SK-N-SH (cell line): ENCODE measurements at regions not wholly inside any gene's neighbourhood (a gene's known extent, or its start where the extent isn't known, plus 50 kb on each side); places are given as distances from the start of the nearest gene placed in this dataset.

ENCODE experiments used
- CTCF ChIA-PET: fragments of 300-600, 350-600 bp; formaldehyde crosslinking; extraction: SDS; loops from one replicate; lab custom pipeline; 2021; lab: Yijun Ruan, JAX
- POLR2A ChIA-PET: fragments of 350-600 bp; sonication (Branson Sonifier 250); formaldehyde crosslinking; extraction: SDS; loops from one replicate; lab custom pipeline; 2020; ENCODE audit warnings: antibody characterized with exemption, inconsistent platforms; lab: Yijun Ruan, JAX
- DNase-seq: peaks from one replicate; pipeline ENCODE4 v3.0.0; 2012
- H2AFZ ChIP-seq: fragments of 200-600 bp; sonication (generic); 2 replicates; pipeline ENCODE4 v1.8.1; 2016; ENCODE audit warnings: antibody characterized with exemption, mild to moderate bottlenecking, low read depth
- H3F3A ChIP-seq: fragments of 200-600 bp; sonication (generic); replicated peaks from 2 replicates; pipeline ENCODE3; 2016; ENCODE audit warnings: antibody characterized with exemption, mild to moderate bottlenecking; ENCODE audit not compliant: insufficient read depth
- H3K27ac ChIP-seq, 2 experiments: fragments of 200-500 bp in 1 of 2; fragments of 200-600 bp in 1 of 2; sonication (Bioruptor generic) in 1 of 2; sonication (generic), shearing (Covaris generic) in 1 of 2; 2 replicates each; pipeline versions ENCODE4 v1.5.1 to v1.6.1; 2014 to 2016; ENCODE audit warnings: low read depth in 2 of 2, inconsistent platforms in 1 of 2, low read length in 1 of 2, mild to moderate bottlenecking in 1 of 2, mixed read lengths in 1 of 2
- H3K27me3 ChIP-seq: fragments of 200-600 bp; sonication (generic), shearing (Covaris generic); 2 replicates; pipeline ENCODE4 v1.6.1; 2016; ENCODE audit warnings: mixed run types; ENCODE audit not compliant: insufficient read depth
- H3K36me3 ChIP-seq, 2 experiments: fragments of 200-500 bp in 1 of 2; fragments of 200-600 bp in 1 of 2; sonication (Bioruptor generic) in 1 of 2; sonication (generic) in 1 of 2; replicated peaks in 1 of 2; 2 replicates each; pipeline versions ENCODE3 to v1.5.1; 2014 to 2016; ENCODE audit warnings: low read length in 1 of 2, mild to moderate bottlenecking in 1 of 2; ENCODE audit not compliant: insufficient read depth in 2 of 2, control insufficient read depth in 1 of 2
- H3K4me1 ChIP-seq, 2 experiments: fragments of 200-500 bp in 1 of 2; fragments of 200-600 bp in 1 of 2; sonication (Bioruptor generic) in 1 of 2; sonication (generic), shearing (Covaris generic) in 1 of 2; 2 replicates each; pipeline versions ENCODE4 v1.5.1 to v1.6.1; 2014 to 2016; ENCODE audit warnings: low read depth in 1 of 2, low read length in 1 of 2, mixed run types in 1 of 2; ENCODE audit not compliant: insufficient read depth in 2 of 2, control insufficient read depth in 1 of 2
- H3K4me2 ChIP-seq: fragments of 200-600 bp; sonication (generic), shearing (Covaris generic); 2 replicates; pipeline ENCODE4 v1.6.1; 2017; ENCODE audit warnings: mixed run types
- H3K4me3 ChIP-seq, 2 experiments: fragments of 200-500 bp in 1 of 2; fragments of 200-600 bp in 1 of 2; sonication (Bioruptor generic) in 1 of 2; sonication (generic), shearing (Covaris generic) in 1 of 2; 2 replicates each; pipeline versions ENCODE4 v1.5.1 to v1.8.1; 2014 to 2016; ENCODE audit warnings: low read depth in 2 of 2, inconsistent platforms in 1 of 2, low read length in 1 of 2, mild to moderate bottlenecking in 1 of 2, mixed read lengths in 1 of 2, moderate library complexity in 1 of 2
- H3K79me2 ChIP-seq: fragments of 200-600 bp; sonication (generic); 2 replicates; pipeline ENCODE4 v1.8.1; 2017; ENCODE audit warnings: mild to moderate bottlenecking; ENCODE audit not compliant: insufficient read depth
- H3K9ac ChIP-seq: fragments of 200-600 bp; sonication (generic); 2 replicates; pipeline ENCODE4 v1.6.1; 2017; ENCODE audit warnings: mixed run types
- H3K9me2 ChIP-seq: fragments of 200-600 bp; sonication (generic); 2 replicates; pipeline ENCODE4 v1.6.1; 2017; ENCODE audit warnings: mixed run types
- H3K9me3 ChIP-seq: fragments of 200-600 bp; sonication (generic); 2 replicates; pipeline ENCODE4 v1.6.1; 2017; ENCODE audit warnings: mixed run types, mild to moderate bottlenecking, moderate library complexity
- H4K20me1 ChIP-seq: fragments of 200-600 bp; sonication (generic); 2 replicates; pipeline ENCODE4 v1.6.1; 2017; ENCODE audit warnings: mild to moderate bottlenecking, mixed run types; ENCODE audit not compliant: insufficient read depth
- CHD2 ChIP-seq: fragments of 150-350 bp; IDR thresholded peaks from 2 replicates; pipeline ENCODE4 v1.6.1; 2018; ENCODE audit warnings: low read length; ENCODE audit not compliant: partially characterized antibody
- EP300 ChIP-seq, 2 experiments: IDR thresholded peaks; 2 replicates each; pipeline versions ENCODE4 v1.4.0 to v1.6.1; 2012; ENCODE audit warnings: borderline replicate concordance in 1 of 2, low read depth in 1 of 2, low read length in 1 of 2
- EZH2phosphoT487 ChIP-seq: fragments of 200-600 bp; sonication (generic); IDR thresholded peaks from 2 replicates; pipeline ENCODE4 v1.6.1; 2017; ENCODE audit warnings: low read depth, mixed run types, mild to moderate bottlenecking, antibody characterized with exemption, moderate library complexity, borderline replicate concordance
- FOSL2 ChIP-seq: IDR thresholded peaks from 2 replicates; pipeline ENCODE4 v1.4.0; 2012; ENCODE audit warnings: low read depth, mild to moderate bottlenecking, moderate library complexity, borderline replicate concordance
- FOXJ3 ChIP-seq: sonication (generic); formaldehyde crosslinking; IDR thresholded peaks from 2 replicates; pipeline ENCODE4 v1.5.1; 2020; ENCODE audit warnings: mild to moderate bottlenecking, missing genetic modification reagents
- FOXM1 ChIP-seq: IDR thresholded peaks from 2 replicates; pipeline ENCODE4 v1.4.0; 2012; ENCODE audit warnings: low read depth, mild to moderate bottlenecking
- MEF2A ChIP-seq: IDR thresholded peaks from 2 replicates; pipeline ENCODE4 v1.4.0; 2012; ENCODE audit warnings: low read depth, borderline replicate concordance
- NFIC ChIP-seq: IDR thresholded peaks from 2 replicates; pipeline ENCODE4 v1.4.0; 2012; ENCODE audit warnings: borderline replicate concordance
- NRF1 ChIP-seq: IDR thresholded peaks from 2 replicates; pipeline ENCODE4 v1.6.1; 2012; ENCODE audit warnings: low read depth, mild to moderate bottlenecking, low read length
- RCOR1 ChIP-seq: fragments of 150-350 bp; IDR thresholded peaks from 2 replicates; pipeline ENCODE4 v1.6.1; 2017; ENCODE audit warnings: antibody characterized with exemption, low read length
- SMC3 ChIP-seq: IDR thresholded peaks from 2 replicates; pipeline ENCODE4 v1.6.1; 2012; ENCODE audit warnings: low read depth, low read length, improper control_type of control experiment
- TAF1 ChIP-seq: IDR thresholded peaks from 2 replicates; pipeline ENCODE4 v1.6.1; 2012; ENCODE audit warnings: low read depth, mild to moderate bottlenecking, low read length, moderate library complexity, borderline replicate concordance
- TEAD4 ChIP-seq: IDR thresholded peaks from 2 replicates; pipeline ENCODE4 v1.4.0; 2012; ENCODE audit warnings: mild to moderate bottlenecking, borderline replicate concordance; ENCODE audit not compliant: insufficient read depth
- WGBS: methylation state at CpG from one replicate; pipeline ENCODE4 v1.1.6; 2017; ENCODE audit warnings: low lambda C conversion rate; 5-methylcytosine and 5-hydroxymethylcytosine counted together
- TF ChIP-seq, protein P1 (sequence below): fragments of 200-600 bp; sonication (generic); IDR thresholded peaks from 2 replicates; pipeline ENCODE4 v1.6.1; 2017; ENCODE audit warnings: antibody characterized with exemption, mild to moderate bottlenecking, moderate library complexity
- TF ChIP-seq, protein P2 (sequence below): fragments of 150-350 bp; IDR thresholded peaks from 2 replicates; pipeline ENCODE4 v1.6.1; 2017; ENCODE audit warnings: antibody characterized with exemption, low read length, low read depth, borderline replicate concordance
- TF ChIP-seq, protein P3 (sequence below): IDR thresholded peaks from 2 replicates; pipeline ENCODE4 v1.4.0; 2012; ENCODE audit warnings: low read depth
- TF ChIP-seq, protein P4 (sequence below): fragments of 150-350 bp; IDR thresholded peaks from 2 replicates; pipeline ENCODE4 v1.6.1; 2016; ENCODE audit warnings: mild to moderate bottlenecking, low read depth, low read length

DNA sequence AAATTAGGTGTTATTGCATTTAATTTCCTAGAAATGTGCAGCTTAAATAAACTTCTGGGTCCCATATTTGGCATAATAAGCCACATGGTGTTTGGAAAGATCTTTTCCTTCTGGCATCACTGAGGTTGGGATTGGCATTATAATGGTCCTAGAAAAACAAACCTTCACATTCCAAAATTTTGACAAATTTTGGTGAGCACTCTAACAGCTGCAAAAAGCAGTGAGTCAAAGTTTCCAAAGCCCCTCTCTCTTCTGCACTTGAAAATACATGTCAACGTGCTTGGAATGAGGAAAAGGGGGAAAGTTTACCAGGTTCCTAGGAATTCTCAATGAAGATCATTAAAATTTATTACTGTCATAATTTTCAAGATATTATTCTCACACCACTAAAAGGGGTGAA, 77.8 kb upstream of the STK17B start:
- TF ChIP-seq, protein P1, sequence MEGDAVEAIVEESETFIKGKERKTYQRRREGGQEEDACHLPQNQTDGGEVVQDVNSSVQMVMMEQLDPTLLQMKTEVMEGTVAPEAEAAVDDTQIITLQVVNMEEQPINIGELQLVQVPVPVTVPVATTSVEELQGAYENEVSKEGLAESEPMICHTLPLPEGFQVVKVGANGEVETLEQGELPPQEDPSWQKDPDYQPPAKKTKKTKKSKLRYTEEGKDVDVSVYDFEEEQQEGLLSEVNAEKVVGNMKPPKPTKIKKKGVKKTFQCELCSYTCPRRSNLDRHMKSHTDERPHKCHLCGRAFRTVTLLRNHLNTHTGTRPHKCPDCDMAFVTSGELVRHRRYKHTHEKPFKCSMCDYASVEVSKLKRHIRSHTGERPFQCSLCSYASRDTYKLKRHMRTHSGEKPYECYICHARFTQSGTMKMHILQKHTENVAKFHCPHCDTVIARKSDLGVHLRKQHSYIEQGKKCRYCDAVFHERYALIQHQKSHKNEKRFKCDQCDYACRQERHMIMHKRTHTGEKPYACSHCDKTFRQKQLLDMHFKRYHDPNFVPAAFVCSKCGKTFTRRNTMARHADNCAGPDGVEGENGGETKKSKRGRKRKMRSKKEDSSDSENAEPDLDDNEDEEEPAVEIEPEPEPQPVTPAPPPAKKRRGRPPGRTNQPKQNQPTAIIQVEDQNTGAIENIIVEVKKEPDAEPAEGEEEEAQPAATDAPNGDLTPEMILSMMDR = no peak
- TF ChIP-seq FOXJ3 (CRISPR knock-in tag) (no peak), TAF1 (no peak), NFIC (no peak), FOXM1 (no peak), CHD2 (no peak), TEAD4 (no peak), MEF2A (no peak), EP300 (IDR thresholded peaks at IDR 0.05; ENCODE audit: borderline replicate concordance in 1 of 2, low read depth in 1 of 2, low read length in 1 of 2) (no peak), SMC3 (no peak), FOSL2 (no peak), EZH2phosphoT487 (no peak), RCOR1 (no peak), NRF1 (no peak)
- TF ChIP-seq, protein P2, sequence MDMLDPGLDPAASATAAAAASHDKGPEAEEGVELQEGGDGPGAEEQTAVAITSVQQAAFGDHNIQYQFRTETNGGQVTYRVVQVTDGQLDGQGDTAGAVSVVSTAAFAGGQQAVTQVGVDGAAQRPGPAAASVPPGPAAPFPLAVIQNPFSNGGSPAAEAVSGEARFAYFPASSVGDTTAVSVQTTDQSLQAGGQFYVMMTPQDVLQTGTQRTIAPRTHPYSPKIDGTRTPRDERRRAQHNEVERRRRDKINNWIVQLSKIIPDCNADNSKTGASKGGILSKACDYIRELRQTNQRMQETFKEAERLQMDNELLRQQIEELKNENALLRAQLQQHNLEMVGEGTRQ = no peak
- TF ChIP-seq, protein P3, sequence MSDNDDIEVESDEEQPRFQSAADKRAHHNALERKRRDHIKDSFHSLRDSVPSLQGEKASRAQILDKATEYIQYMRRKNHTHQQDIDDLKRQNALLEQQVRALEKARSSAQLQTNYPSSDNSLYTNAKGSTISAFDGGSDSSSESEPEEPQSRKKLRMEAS = no peak
- TF ChIP-seq, protein P4, sequence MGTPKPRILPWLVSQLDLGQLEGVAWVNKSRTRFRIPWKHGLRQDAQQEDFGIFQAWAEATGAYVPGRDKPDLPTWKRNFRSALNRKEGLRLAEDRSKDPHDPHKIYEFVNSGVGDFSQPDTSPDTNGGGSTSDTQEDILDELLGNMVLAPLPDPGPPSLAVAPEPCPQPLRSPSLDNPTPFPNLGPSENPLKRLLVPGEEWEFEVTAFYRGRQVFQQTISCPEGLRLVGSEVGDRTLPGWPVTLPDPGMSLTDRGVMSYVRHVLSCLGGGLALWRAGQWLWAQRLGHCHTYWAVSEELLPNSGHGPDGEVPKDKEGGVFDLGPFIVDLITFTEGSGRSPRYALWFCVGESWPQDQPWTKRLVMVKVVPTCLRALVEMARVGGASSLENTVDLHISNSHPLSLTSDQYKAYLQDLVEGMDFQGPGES = no peak
- ChIA-PET CTCF (interaction anchor here (0.7 kb wide), 1 partner anchor 1042 kb away, joined by 3 read pairs; no protein-coding TSS in a partner anchor), POLR2A (no interaction called here)
- peaks cover 0 to 21% of the 10 kb centered on the region in 2 experiments; a peak in 2 of 4 replicates for H3K4me1 ChIP-seq
- H3K27ac ChIP-seq = peak overlapping the region in 1 of 2 experiments; percentile 67; a peak in 2 of 4 replicates
- no peak for DNase-seq
- peaks cover 3 to 72% of the 10 kb centered on the region in 2 experiments for H3K36me3 ChIP-seq
- H3F3A ChIP-seq = peaks cover 28% of the 10 kb centered on the region
- no peaks in the 10 kb centered on the region for H3K79me2 ChIP-seq
- H4K20me1 ChIP-seq = no peaks in the 10 kb centered on the region
- no peaks in the 10 kb centered on the region for H3K9me3 ChIP-seq
- H2AFZ ChIP-seq = no peak overlapping the region
- no peak overlapping the region for H3K4me3 ChIP-seq
- WGBS = 28% methylated on average over 1 of the region's 1 CpG
- H3K27me3 ChIP-seq = no peaks in the 10 kb centered on the region
- H3K9ac ChIP-seq = no peak overlapping the region
- H3K4me2 ChIP-seq = no peak overlapping the region
- H3K9me2 ChIP-seq = no peaks in the 10 kb centered on the region
